Bronchial epithelial cell (primary cell): ENCODE measurements at regions not wholly inside any gene's neighbourhood (a gene's known extent, or its start where the extent isn't known, plus 50 kb on each side); places are given as distances from the start of the nearest gene placed in this dataset.

Experiments
- DNase-seq: peaks from one replicate; pipeline ENCODE4 v3.0.0-alpha.2; 2010; ENCODE audit warnings: low read depth
- FAIRE-seq: peaks from 2 replicates; lab custom pipeline; 2011; peaks lifted over from hg19 to GRCh38; lab: Jason Lieb, UNC
- H3K27me3 ChIP-seq: 2 replicates; pipeline ENCODE4 v1.5.1; 2011; ENCODE audit warnings: low read length; ENCODE audit not compliant: control insufficient read depth, insufficient read depth
- H3K36me3 ChIP-seq: 2 replicates; pipeline ENCODE4 v1.5.1; 2011; ENCODE audit warnings: low read length; ENCODE audit not compliant: control insufficient read depth, insufficient read depth
- H3K4me3 ChIP-seq: 2 replicates; pipeline ENCODE4 v1.5.1; 2011; ENCODE audit warnings: mild to moderate bottlenecking, low read depth, low read length, control low read depth
- CTCF ChIP-seq: IDR thresholded peaks from 2 replicates; pipeline ENCODE4 v1.5.1; 2011; ENCODE audit warnings: mild to moderate bottlenecking, moderate library complexity, low read length, control low read depth, inconsistent platforms; ENCODE audit not compliant: insufficient read depth, severe bottlenecking

DNA sequence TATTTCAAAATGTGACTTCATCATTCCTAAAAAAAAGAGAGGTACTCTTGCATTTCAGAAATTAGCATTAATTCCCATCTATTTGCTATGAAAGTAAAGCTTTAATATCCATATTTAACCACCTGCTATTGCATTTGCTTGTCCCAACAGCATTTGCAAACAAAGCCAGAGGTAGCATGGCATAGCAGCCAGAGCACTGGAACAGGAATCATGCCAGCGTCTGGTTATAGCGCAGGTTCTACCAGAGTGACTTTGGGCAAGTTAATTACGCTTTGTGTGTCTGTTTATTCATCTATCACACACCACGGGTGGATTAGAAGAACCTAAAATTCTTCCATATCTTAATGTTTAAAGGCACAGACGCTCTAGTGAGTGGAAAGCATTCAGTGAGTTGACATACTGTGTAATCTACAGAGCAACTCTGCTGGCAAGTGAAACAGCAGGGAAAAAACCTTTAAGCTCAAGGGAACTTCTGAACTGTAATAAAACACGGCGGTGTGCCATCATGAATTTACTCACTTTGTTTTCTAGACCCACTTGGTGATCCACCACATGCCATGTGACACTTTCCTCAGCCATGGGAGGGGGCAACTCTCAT is 76.6 kb upstream of the QRFPR start:
- DNase-seq (no peak), FAIRE-seq (no peak)
- Histone ChIP-seq H3K27me3 (peaks cover 10% of the 10 kb centered on the region), H3K36me3 (no peaks in the 10 kb centered on the region), H3K4me3 (no peak overlapping the region)
- no peak for TF ChIP-seq CTCF

DNA sequence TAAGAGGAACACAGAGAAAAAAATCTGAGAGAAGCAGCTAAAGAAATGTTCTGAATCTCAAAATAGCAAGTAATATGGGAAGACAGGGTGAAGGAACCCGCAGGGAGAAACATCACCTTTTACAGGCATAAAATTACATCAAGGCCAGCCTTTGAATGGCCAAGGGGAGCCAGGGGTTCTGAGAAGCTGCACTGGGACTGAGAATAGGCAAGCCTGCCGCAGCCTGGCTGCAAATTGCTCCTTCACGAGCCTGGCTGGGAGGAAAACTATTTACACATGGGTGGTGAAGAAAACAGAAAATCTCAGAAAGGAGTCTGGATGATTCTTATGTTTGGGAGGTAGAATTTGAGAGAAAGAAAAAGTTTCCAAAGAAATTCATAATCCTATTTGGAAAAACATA is 74.5 kb upstream of the QRFPR start:
- no peak for TF ChIP-seq CTCF
- peaks cover 10% of the 10 kb centered on the region for H3K27me3 ChIP-seq
- DNase-seq (no peak), FAIRE-seq (no peak)
- H3K36me3 ChIP-seq, result no peaks in the 10 kb centered on the region
- H3K4me3 ChIP-seq, result no peak overlapping the region

DNA sequence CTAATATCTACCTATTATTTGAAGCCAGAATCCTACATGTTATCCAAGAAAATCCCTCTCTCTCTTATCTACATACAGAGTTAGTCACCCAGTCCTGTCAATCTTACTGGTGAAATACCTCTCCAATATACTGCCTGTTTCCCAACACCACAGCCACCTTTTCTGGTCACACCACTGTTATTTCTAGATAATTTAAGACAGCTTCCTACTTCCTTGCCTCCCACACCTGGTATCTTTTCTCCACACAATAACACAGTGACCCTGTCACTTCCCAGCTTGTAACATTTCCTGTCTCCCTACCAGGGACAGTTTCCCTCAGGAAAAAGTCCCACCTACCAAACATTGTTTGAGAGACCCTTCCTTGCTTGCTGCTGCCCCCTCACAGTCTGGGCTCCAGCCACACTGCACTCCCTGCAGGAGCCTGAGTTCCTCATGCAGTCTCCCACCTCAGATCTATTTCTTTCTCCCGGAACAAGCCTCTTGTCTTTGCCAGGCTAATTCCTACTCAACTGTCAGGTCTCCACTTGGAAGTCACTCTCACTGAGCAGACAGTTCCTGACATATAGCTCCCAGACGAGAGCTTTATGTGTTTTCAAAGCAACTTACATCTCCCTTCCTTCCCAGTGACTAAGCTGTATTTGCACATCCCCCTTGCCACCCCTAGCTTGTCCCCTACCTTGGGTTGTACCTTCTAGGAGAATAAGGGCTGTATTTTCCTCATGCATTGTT is 73.6 kb upstream of the QRFPR start:
- DNase-seq (peak; percentile 18), FAIRE-seq (no peak)
- Histone ChIP-seq H3K27me3 (peaks cover 10% of the 10 kb centered on the region), H3K36me3 (no peaks in the 10 kb centered on the region), H3K4me3 (no peak overlapping the region)
- no peak for TF ChIP-seq CTCF

DNA sequence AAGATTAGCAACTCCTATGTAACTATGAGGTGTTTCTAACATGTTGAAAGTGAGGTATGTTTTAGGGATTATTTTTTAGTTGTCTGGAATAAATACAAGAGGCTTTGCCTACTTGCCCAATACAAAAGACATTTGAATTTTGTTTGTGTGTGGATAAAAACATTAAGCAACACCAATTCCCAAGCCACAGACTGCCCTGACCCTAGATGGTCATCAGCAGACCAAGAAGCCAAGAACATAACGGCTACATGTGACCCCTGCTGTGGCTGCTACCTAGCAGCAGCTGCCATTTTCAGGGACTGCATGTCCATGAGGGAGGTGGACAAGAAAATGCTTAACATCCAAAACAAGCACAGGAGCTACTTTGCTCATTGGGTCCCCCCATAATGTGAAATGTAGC is 70.5 kb upstream of the QRFPR start:
- FAIRE-seq (no peak), DNase-seq (no peak)
- Histone ChIP-seq H3K27me3 (peaks cover 9% of the 10 kb centered on the region), H3K4me3 (no peak overlapping the region), H3K36me3 (no peaks in the 10 kb centered on the region)
- TF ChIP-seq CTCF, result no peak

- FAIRE-seq (no peak), DNase-seq (no peak)
- Histone ChIP-seq H3K27me3 (peaks cover 4% of the 10 kb centered on the region), H3K36me3 (no peaks in the 10 kb centered on the region), H3K4me3 (no peak overlapping the region)
- no peak for TF ChIP-seq CTCF
Observed at GRCh38 chr4:121449416-121449815, 68.6 kb upstream of the QRFPR start.

GRCh38 chr4:121448231-121448630 is 67.4 kb upstream of the QRFPR start:
- FAIRE-seq, result no peak
- no peak overlapping the region for H3K4me3 ChIP-seq
- H3K27me3 ChIP-seq, result peaks cover 3% of the 10 kb centered on the region
- DNase-seq, result peak; percentile 30
- TF ChIP-seq CTCF, result no peak
- H3K36me3 ChIP-seq, result no peaks in the 10 kb centered on the region
